ENCODE measurements at regions not wholly inside any gene's neighbourhood (a gene's known extent, or its start where the extent isn't known, plus 50 kb on each side); places are given as distances from the start of the nearest gene placed in this dataset.

GRCh38 chr11:116073854-116074837 lies 569.9 kb upstream of the CADM1 start:
- DNase-seq (ENCODE audit: low spot score): no peak

- no peak for DNase-seq (ENCODE audit: low spot score)
Observed at GRCh38 chr11:116072601-116073410, 568.6 kb upstream of the CADM1 start.

- DNase-seq (ENCODE audit: low spot score): no peak
Observed at GRCh38 chr11:116072133-116072532, 567.9 kb upstream of the CADM1 start.

GRCh38 chr11:116071241-116071640 lies 567.0 kb upstream of the CADM1 start:
- DNase-seq (ENCODE audit: low spot score): no peak

GRCh38 chr11:116070520-116070919 lies 566.3 kb upstream of the CADM1 start:
- no peak for DNase-seq (ENCODE audit: low spot score)

- no peak for DNase-seq (ENCODE audit: low spot score)
Observed at GRCh38 chr11:116066777-116067176, 562.6 kb upstream of the CADM1 start.

- DNase-seq (ENCODE audit: low spot score): no peak
Observed at GRCh38 chr11:116065986-116066385, 561.8 kb upstream of the CADM1 start.

- no peak for DNase-seq (ENCODE audit: low spot score)
Observed at GRCh38 chr11:116065191-116065895, 561.1 kb upstream of the CADM1 start.

- no peak for DNase-seq (ENCODE audit: low spot score)
Observed at GRCh38 chr11:116062490-116063171, 558.4 kb upstream of the CADM1 start.

- DNase-seq (ENCODE audit: low spot score): no peak
Observed at GRCh38 chr11:116062129-116062489, 557.9 kb upstream of the CADM1 start.

GRCh38 chr11:116061322-116061721 lies 557.1 kb upstream of the CADM1 start:
- DNase-seq (ENCODE audit: low spot score): no peak

GRCh38 chr11:116059919-116060318 lies 555.7 kb upstream of the CADM1 start:
- no peak for DNase-seq (ENCODE audit: low spot score)

- DNase-seq (ENCODE audit: low spot score): no peak
Observed at GRCh38 chr11:116057000-116057399, 552.8 kb upstream of the CADM1 start.

GRCh38 chr11:116055064-116055463 lies 550.8 kb upstream of the CADM1 start:
- DNase-seq (ENCODE audit: low spot score): no peak

- no peak for DNase-seq (ENCODE audit: low spot score)
Observed at GRCh38 chr11:116053548-116053919, 549.3 kb upstream of the CADM1 start.

- no peak for DNase-seq (ENCODE audit: low spot score)
Observed at GRCh38 chr11:116052603-116053547, 548.7 kb upstream of the CADM1 start.

- no peak for DNase-seq (ENCODE audit: low spot score)
Observed at GRCh38 chr11:116051494-116051893, 547.3 kb upstream of the CADM1 start.

- DNase-seq (ENCODE audit: low spot score): no peak
Observed at GRCh38 chr11:116049383-116049782, 545.2 kb upstream of the CADM1 start.

GRCh38 chr11:116046127-116046526 lies 541.9 kb upstream of the CADM1 start:
- DNase-seq (ENCODE audit: low spot score): no peak

GRCh38 chr11:116044941-116045340 lies 540.7 kb upstream of the CADM1 start:
- no peak for DNase-seq (ENCODE audit: low spot score)

GRCh38 chr11:116044520-116044919 lies 540.3 kb upstream of the CADM1 start:
- no peak for DNase-seq (ENCODE audit: low spot score)

Measured in GM03348 (cell line).